Fibroblast of lung (primary cell): ENCODE measurements at regions not wholly inside any gene's neighbourhood (a gene's known extent, or its start where the extent isn't known, plus 50 kb on each side); places are given as distances from the start of the nearest gene placed in this dataset.

Experiments
- DNase-seq, 2 donors: peaks; one replicate each; pipeline versions ENCODE4 v3.0.0 to v3.0.0-alpha.2; 2010; ENCODE audit warnings: low read depth in 2 of 2
- H2AFZ ChIP-seq: 2 replicates; pipeline ENCODE4 v1.5.1; 2012; ENCODE audit warnings: low read length, control low read depth, inconsistent platforms
- H3K27ac ChIP-seq: 2 replicates; pipeline ENCODE4 v1.5.1; 2011; ENCODE audit warnings: low read length, control low read depth; ENCODE audit not compliant: insufficient read depth
- H3K27me3 ChIP-seq: 2 replicates; pipeline ENCODE4 v1.5.1; 2011; ENCODE audit warnings: mild to moderate bottlenecking, low read length; ENCODE audit not compliant: control insufficient read depth, insufficient read depth
- H3K36me3 ChIP-seq: 2 replicates; pipeline ENCODE4 v1.5.1; 2011; ENCODE audit warnings: low read length; ENCODE audit not compliant: control insufficient read depth, insufficient read depth
- H3K4me1 ChIP-seq: 2 replicates; pipeline ENCODE4 v1.5.1; 2011; ENCODE audit warnings: low read length; ENCODE audit not compliant: control insufficient read depth, insufficient read depth; ENCODE audit errors: extremely low read depth
- H3K4me2 ChIP-seq: 2 replicates; pipeline ENCODE4 v1.5.1; 2011; ENCODE audit warnings: low read length, control low read depth; ENCODE audit not compliant: insufficient read depth; ENCODE audit errors: extremely low read depth
- H3K4me3 ChIP-seq, 4 experiments: fragments of 200-600 bp in 1 of 4; sonication (generic) in 1 of 4; replicated peaks in 1 of 4; 2 replicates each; pipeline ENCODE4 v1.5.1; 2011 to 2016; ENCODE audit warnings: low read length in 4 of 4, low read depth in 3 of 4, mild to moderate bottlenecking in 3 of 4, control low read depth in 2 of 4, inconsistent platforms in 1 of 4, mixed read lengths in 1 of 4; ENCODE audit not compliant: insufficient read depth in 1 of 4; ENCODE audit errors: control extremely low read depth in 1 of 4
- H3K79me2 ChIP-seq: 2 replicates; pipeline ENCODE4 v1.5.1; 2012; ENCODE audit warnings: mild to moderate bottlenecking, low read length, inconsistent platforms; ENCODE audit not compliant: control insufficient read depth, insufficient read depth
- H3K9ac ChIP-seq: 2 replicates; pipeline ENCODE4 v1.5.1; 2011; ENCODE audit warnings: mild to moderate bottlenecking, low read length, control low read depth; ENCODE audit not compliant: insufficient read depth
- H3K9me3 ChIP-seq: 2 replicates; pipeline ENCODE4 v1.5.1; 2012; ENCODE audit warnings: low read depth, low read length; ENCODE audit not compliant: control insufficient read depth, insufficient read depth
- H4K20me1 ChIP-seq: 2 replicates; pipeline ENCODE4 v1.5.1; 2011; ENCODE audit warnings: low read length; ENCODE audit not compliant: control insufficient read depth, insufficient read depth; ENCODE audit errors: extremely low read depth
- CTCF ChIP-seq, 2 donors: IDR thresholded peaks in 1 of 2; conservative IDR thresholded peaks in 1 of 2; 1 replicate in 1 of 2; 2 replicates in 1 of 2; pipeline ENCODE4 v1.5.1; 2011 to 2012; ENCODE audit warnings: low read length in 2 of 2, control low read depth in 1 of 2, inconsistent platforms in 1 of 2, low read depth in 1 of 2, mild to moderate bottlenecking in 1 of 2
- EZH2 ChIP-seq: IDR thresholded peaks from 2 replicates; pipeline ENCODE4 v1.5.1; 2012; ENCODE audit warnings: low read length, control low read depth, mild to moderate bottlenecking; ENCODE audit errors: missing control alignments

GRCh38 chrX:148380107-148380506, 120.3 kb upstream of the AFF2 start:
- H3K27me3 ChIP-seq: no peaks in the 10 kb centered on the region
- H3K4me2 ChIP-seq: no peak overlapping the region
- no peaks in the 10 kb centered on the region for H3K9me3 ChIP-seq

GRCh38 chrX:148380650-148381561, 119.5 kb upstream of the AFF2 start:
- Histone ChIP-seq H3K4me2 (no peak overlapping the region), H3K9ac (no peak overlapping the region)

More at GRCh38 chrX:148380107-148380506, 120.3 kb upstream of the AFF2 start:
- no peaks in the 10 kb centered on the region for H3K79me2 ChIP-seq
- H4K20me1 ChIP-seq: no peaks in the 10 kb centered on the region
- H3K9ac ChIP-seq: no peak overlapping the region
- H3K4me1 ChIP-seq: no peaks in the 10 kb centered on the region
- no peak for DNase-seq
- H3K4me3 ChIP-seq: no peak overlapping the region
- H3K36me3 ChIP-seq: no peaks in the 10 kb centered on the region
- H2AFZ ChIP-seq: no peak overlapping the region
- TF ChIP-seq CTCF (conservative IDR thresholded peaks at IDR 0.05 in 1 of 2, IDR thresholded peaks at IDR 0.05 in 1 of 2; ENCODE audit: low read depth in 1 of 2, low read length in 2 of 2): no peak
- no peak for TF ChIP-seq EZH2
- no peak overlapping the region for H3K27ac ChIP-seq

GRCh38 chrX:148381603-148382002, 118.8 kb upstream of the AFF2 start:
- TF ChIP-seq CTCF (conservative IDR thresholded peaks at IDR 0.05 in 1 of 2, IDR thresholded peaks at IDR 0.05 in 1 of 2; ENCODE audit: low read depth in 1 of 2, low read length in 2 of 2) (no peak), EZH2 (no peak)
- H3K36me3 ChIP-seq: no peaks in the 10 kb centered on the region

More at GRCh38 chrX:148380650-148381561, 119.5 kb upstream of the AFF2 start:
- H3K9me3 ChIP-seq: no peaks in the 10 kb centered on the region
- H3K4me3 ChIP-seq: no peak overlapping the region
- H3K27me3 ChIP-seq: no peaks in the 10 kb centered on the region
- no peak for TF ChIP-seq EZH2
- no peak for TF ChIP-seq CTCF (conservative IDR thresholded peaks at IDR 0.05 in 1 of 2, IDR thresholded peaks at IDR 0.05 in 1 of 2; ENCODE audit: low read depth in 1 of 2, low read length in 2 of 2)
- H3K4me1 ChIP-seq: no peaks in the 10 kb centered on the region
- H4K20me1 ChIP-seq: no peaks in the 10 kb centered on the region
- H2AFZ ChIP-seq: no peak overlapping the region
- H3K27ac ChIP-seq: no peak overlapping the region
- no peaks in the 10 kb centered on the region for H3K79me2 ChIP-seq
- H3K36me3 ChIP-seq: no peaks in the 10 kb centered on the region
- DNase-seq: peak in 1 of 2 donors; percentile 32

More at GRCh38 chrX:148381603-148382002, 118.8 kb upstream of the AFF2 start:
- Histone ChIP-seq H3K27me3 (no peaks in the 10 kb centered on the region), H3K9ac (no peak overlapping the region), H3K9me3 (no peaks in the 10 kb centered on the region), H4K20me1 (no peaks in the 10 kb centered on the region), H3K79me2 (no peaks in the 10 kb centered on the region), H3K4me2 (no peak overlapping the region), H2AFZ (no peak overlapping the region), H3K4me1 (no peaks in the 10 kb centered on the region), H3K4me3 (no peak overlapping the region), H3K27ac (no peak overlapping the region)
- no peak for DNase-seq
